ENCODE measurements at regions not wholly inside any gene's neighbourhood (a gene's known extent, or its start where the extent isn't known, plus 50 kb on each side); places are given as distances from the start of the nearest gene placed in this dataset.

GRCh38 chr3:72116226-72116625, 331.3 kb upstream of the PROK2 start:
- DNase-seq: no peak

- no peak for DNase-seq
Observed at GRCh38 chr3:72115307-72115706, 330.4 kb upstream of the PROK2 start.

GRCh38 chr3:72114773-72115172, 329.8 kb upstream of the PROK2 start:
- DNase-seq: no peak

- DNase-seq: no peak
Observed at GRCh38 chr3:72113964-72114363, 329.0 kb upstream of the PROK2 start.

- no peak for DNase-seq
Observed at GRCh38 chr3:72113564-72113963, 328.6 kb upstream of the PROK2 start.

GRCh38 chr3:72112435-72112834, 327.5 kb upstream of the PROK2 start:
- no peak for DNase-seq

GRCh38 chr3:72111265-72112205, 326.6 kb upstream of the PROK2 start:
- DNase-seq: no peak

- no peak for DNase-seq
Observed at GRCh38 chr3:72109327-72110259, 324.6 kb upstream of the PROK2 start.

- no peak for DNase-seq
Observed at GRCh38 chr3:72105306-72105705, 320.4 kb upstream of the PROK2 start.

GRCh38 chr3:72102112-72102616, 317.2 kb upstream of the PROK2 start:
- DNase-seq: peak; percentile 20

GRCh38 chr3:72101494-72101893, 316.5 kb upstream of the PROK2 start:
- no peak for DNase-seq

GRCh38 chr3:72100601-72101187, 315.7 kb upstream of the PROK2 start:
- peak; percentile 78 for DNase-seq

- DNase-seq: no peak
Observed at GRCh38 chr3:72100080-72100511, 315.1 kb upstream of the PROK2 start.

GRCh38 chr3:72099326-72100079, 314.6 kb upstream of the PROK2 start:
- DNase-seq: no peak

- DNase-seq: no peak
Observed at GRCh38 chr3:72097053-72097452, 312.1 kb upstream of the PROK2 start.

- DNase-seq: no peak
Observed at GRCh38 chr3:72095521-72095920, 310.6 kb upstream of the PROK2 start.

GRCh38 chr3:72093992-72094334, 309.0 kb upstream of the PROK2 start:
- no peak for DNase-seq

- DNase-seq: no peak
Observed at GRCh38 chr3:72093270-72093991, 308.5 kb upstream of the PROK2 start.

- no peak for DNase-seq
Observed at GRCh38 chr3:72092778-72093177, 307.8 kb upstream of the PROK2 start.

- no peak for DNase-seq
Observed at GRCh38 chr3:72088486-72089025, 303.6 kb upstream of the PROK2 start.

- DNase-seq: no peak
Observed at GRCh38 chr3:72087420-72087819, 302.5 kb upstream of the PROK2 start.

Measured in CD4-positive, alpha-beta T cell treated with Interleukin-4 for 4 hours (primary cell).